Kidney (tissue), 13 donors: ENCODE measurements at regions not wholly inside any gene's neighbourhood (a gene's known extent, or its start where the extent isn't known, plus 50 kb on each side); places are given as distances from the start of the nearest gene placed in this dataset.

Experiments used
- DNase-seq, 5 donors: peaks; one replicate each; pipeline ENCODE4 v3.0.0-alpha.2; 2013 to 2020
- FAIRE-seq: peaks from 2 replicates; lab custom pipeline; 2012; peaks lifted over from hg19 to GRCh38; lab: Jason Lieb, UNC
- H3K27ac ChIP-seq, 2 donors: one replicate each; pipeline ENCODE4 v1.7.0; 2013; ENCODE audit warnings: low read depth in 2 of 2, low read length in 2 of 2, inconsistent platforms in 1 of 2
- H3K27me3 ChIP-seq: one replicate; pipeline ENCODE4 v1.7.1; 2013; ENCODE audit warnings: low read length, inconsistent platforms; ENCODE audit not compliant: control insufficient read depth, insufficient read depth
- H3K36me3 ChIP-seq, 3 donors: one replicate each; pipeline versions ENCODE4 v1.7.0 to v1.7.1; 2013; ENCODE audit warnings: low read length in 3 of 3, control low read depth in 1 of 3, inconsistent platforms in 1 of 3; ENCODE audit not compliant: insufficient read depth in 3 of 3, control insufficient read depth in 2 of 3
- H3K4me1 ChIP-seq, 3 donors: one replicate each; pipeline versions ENCODE4 v1.7.0 to v1.7.1; 2013; ENCODE audit warnings: low read length in 3 of 3, inconsistent platforms in 1 of 3, low read depth in 1 of 3; ENCODE audit not compliant: control insufficient read depth in 2 of 3, insufficient read depth in 2 of 3
- H3K4me3 ChIP-seq, 3 donors: one replicate each; pipeline versions ENCODE4 v1.7.0 to v1.8.1; 2013; ENCODE audit warnings: low read length in 3 of 3, control low read depth in 1 of 3, inconsistent platforms in 1 of 3
- H3K9ac ChIP-seq, 3 donors: one replicate each; pipeline versions ENCODE4 v1.7.0 to v1.7.1; 2013; ENCODE audit warnings: low read length in 3 of 3, control low read depth in 1 of 3, inconsistent platforms in 1 of 3
- H3K9me3 ChIP-seq, 3 donors: one replicate each; pipeline versions ENCODE4 v1.7.0 to v1.7.1; 2013; ENCODE audit warnings: low read length in 3 of 3, control low read depth in 1 of 3, inconsistent platforms in 1 of 3; ENCODE audit not compliant: control insufficient read depth in 2 of 3, insufficient read depth in 1 of 3
- CTCF ChIP-seq: IDR thresholded peaks from 3 replicates; pipeline ENCODE4 v1.5.1; 2012; ENCODE audit warnings: mild to moderate bottlenecking, moderate library complexity, borderline replicate concordance; ENCODE audit not compliant: insufficient read depth; ENCODE audit errors: extremely low read depth
- intact Hi-C: fragments of 100-400 bp; cut with DNase I; formaldehyde crosslinking; loops from one replicate; pipeline ENCODE4 v1.11.1; 2022
- donor health status: control.
- donor health status: control.
- donor health status: control.
- donor health status: control.
- donor health status: control.
- donor health status: DM: yes; HTN: yes; CAD: no.
- donor health status: Normal renal cell carcinoma (clear cell type).

- Histone ChIP-seq H3K9me3 (no peaks in the 10 kb centered on the region), H3K4me1 (no peaks in the 10 kb centered on the region), H3K36me3 (no peaks in the 10 kb centered on the region), H3K9ac (no peak overlapping the region), H3K27ac (no peak overlapping the region), H3K27me3 (no peaks in the 10 kb centered on the region), H3K4me3 (no peak overlapping the region)
- TF ChIP-seq CTCF: no peak
- intact Hi-C loops: no loop called here
- DNase-seq (peak in 2 of 5 donors; percentile 1 to 16), FAIRE-seq (no peak)
Measured at GRCh38 chr22:49300951-49301397, 526.7 kb downstream of the BRD1 start.

- no peaks in the 10 kb centered on the region for H3K4me1 ChIP-seq
- H3K27me3 ChIP-seq: no peaks in the 10 kb centered on the region
- H3K27ac ChIP-seq: no peak overlapping the region
- peak in 1 of 5 donors; percentile 12 for DNase-seq
- H3K9ac ChIP-seq: no peak overlapping the region
- no peak for FAIRE-seq
- intact Hi-C loops: no loop called here
- no peak for TF ChIP-seq CTCF
- H3K4me3 ChIP-seq: no peak overlapping the region
- no peaks in the 10 kb centered on the region for H3K9me3 ChIP-seq
- no peaks in the 10 kb centered on the region for H3K36me3 ChIP-seq
Measured at GRCh38 chr22:49300241-49300640, 527.4 kb downstream of the BRD1 start.

GRCh38 chr22:49299821-49300231 lies 527.8 kb downstream of the BRD1 start:
- intact Hi-C loops: no loop called here
- FAIRE-seq: no peak
- no peak overlapping the region for H3K4me3 ChIP-seq
- H3K9me3 ChIP-seq: no peaks in the 10 kb centered on the region
- H3K36me3 ChIP-seq: no peaks in the 10 kb centered on the region
- H3K27ac ChIP-seq: no peak overlapping the region
- H3K4me1 ChIP-seq: no peaks in the 10 kb centered on the region
- no peak overlapping the region for H3K9ac ChIP-seq
- peak in 3 of 5 donors; percentile 38 to 68 (median 60) for DNase-seq
- no peaks in the 10 kb centered on the region for H3K27me3 ChIP-seq
- TF ChIP-seq CTCF: no peak
